Dedifferentiated amniotic fluid mesenchymal stem cell (primary cell): ENCODE measurements at regions not wholly inside any gene's neighbourhood (a gene's known extent, or its start where the extent isn't known, plus 50 kb on each side); places are given as distances from the start of the nearest gene placed in this dataset.
A peak's percentile ranks its signal among the peaks of the same experiment; 100 is the strongest.
"Not testable (repeated sequence)": the region's sequence is repeated elsewhere in the genome, so short reads cannot be mapped to it uniquely, and the experiment has no call there.

Source experiments
- DNase-seq: peaks from one replicate; pipeline ENCODE4 v3.0.0-alpha.2; 2016; ENCODE audit errors: extremely low spot score

DNA sequence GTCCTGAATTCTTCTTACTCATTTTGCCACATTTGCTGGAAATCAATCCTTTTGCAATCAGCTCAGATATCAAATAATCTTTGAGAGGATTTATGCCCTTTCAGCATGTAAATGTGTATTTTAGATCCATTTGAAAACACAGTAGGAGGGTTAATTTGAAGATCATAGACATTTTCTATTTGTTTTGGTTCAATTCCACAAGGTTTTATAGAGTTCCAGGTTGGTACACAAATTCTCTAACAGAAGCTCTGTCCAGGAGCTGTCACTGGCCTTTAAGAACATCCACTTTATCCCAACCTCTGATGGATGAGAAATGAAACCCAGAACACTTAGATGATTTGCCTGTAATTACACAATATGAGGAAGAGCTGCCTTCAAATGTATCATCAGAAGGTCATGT lies 157.3 kb upstream of the CHAC2 start:
- DNase-seq = no peak

- no peak for DNase-seq
Measured at GRCh38 chr2:53609551-53609950, 158.1 kb upstream of the CHAC2 start.

- no peak for DNase-seq
Measured at GRCh38 chr2:53608293-53608692, 159.3 kb upstream of the CHAC2 start.

GRCh38 chr2:53600815-53601214 lies 166.8 kb upstream of the CHAC2 start:
- DNase-seq = no peak

DNA sequence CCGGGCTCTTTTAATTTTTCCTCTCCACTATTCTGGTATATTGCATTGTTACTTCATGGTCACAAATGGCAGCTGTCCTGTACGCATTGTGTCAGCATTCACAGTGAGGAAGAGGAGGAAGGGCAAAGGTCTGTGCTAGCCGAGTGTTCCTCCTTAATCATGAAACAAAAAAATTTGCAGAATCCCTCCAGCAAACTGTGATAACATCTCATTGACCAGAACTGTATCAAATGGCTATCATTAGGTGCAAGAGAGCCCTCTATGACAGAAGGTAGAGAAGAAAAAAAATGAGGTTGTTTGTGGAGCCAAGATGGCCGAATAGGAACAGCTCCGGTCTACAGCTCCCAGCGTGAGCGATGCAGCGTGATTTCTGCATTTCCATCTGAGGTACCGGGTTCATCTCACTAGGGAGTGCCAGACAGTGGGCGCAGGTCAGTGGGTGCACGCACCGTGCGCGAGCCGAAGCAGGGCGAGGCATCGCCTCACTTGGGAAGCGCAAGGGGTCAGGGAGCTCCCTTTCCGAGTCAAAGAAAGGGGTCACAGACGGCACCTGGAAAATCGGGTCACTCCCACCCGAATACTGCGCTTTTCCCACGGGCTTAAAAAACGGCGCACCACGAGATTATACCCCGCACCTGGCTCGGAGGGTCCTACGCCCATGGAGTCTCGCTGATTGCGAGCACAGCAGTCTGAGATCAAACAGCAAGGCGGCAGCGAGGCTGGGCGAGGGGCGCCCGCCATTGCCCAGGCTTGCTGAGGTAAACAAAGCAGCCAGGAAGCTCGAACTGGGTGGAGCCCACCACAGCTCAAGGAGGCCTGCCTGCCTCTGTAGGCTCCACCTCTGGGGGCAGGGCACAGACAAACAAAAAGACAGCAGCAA lies 180.6 kb upstream of the CHAC2 start:
- not testable (repeated sequence) for DNase-seq

GRCh38 chr2:53584986-53585385 lies 182.6 kb upstream of the CHAC2 start:
- no peak for DNase-seq

DNA sequence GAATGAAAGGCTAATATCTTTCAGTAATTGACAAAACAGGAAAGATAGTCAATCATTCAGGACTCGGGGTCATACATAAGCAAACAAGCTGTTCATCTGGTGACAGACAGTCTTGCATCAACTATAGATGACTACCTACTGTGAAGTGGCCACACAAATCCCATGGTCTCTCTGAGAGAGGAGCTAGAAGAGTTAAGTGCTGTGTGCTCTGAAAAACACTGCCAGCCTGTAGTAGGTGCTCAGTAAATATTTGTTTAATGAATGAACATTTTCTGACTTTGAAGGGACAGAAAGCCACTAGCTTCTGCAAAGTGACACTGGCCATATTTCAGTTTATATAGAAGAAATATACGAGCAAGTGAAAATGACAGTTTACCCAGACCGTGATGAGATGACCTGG lies 184.0 kb upstream of the CHAC2 start:
- no peak for DNase-seq

DNA sequence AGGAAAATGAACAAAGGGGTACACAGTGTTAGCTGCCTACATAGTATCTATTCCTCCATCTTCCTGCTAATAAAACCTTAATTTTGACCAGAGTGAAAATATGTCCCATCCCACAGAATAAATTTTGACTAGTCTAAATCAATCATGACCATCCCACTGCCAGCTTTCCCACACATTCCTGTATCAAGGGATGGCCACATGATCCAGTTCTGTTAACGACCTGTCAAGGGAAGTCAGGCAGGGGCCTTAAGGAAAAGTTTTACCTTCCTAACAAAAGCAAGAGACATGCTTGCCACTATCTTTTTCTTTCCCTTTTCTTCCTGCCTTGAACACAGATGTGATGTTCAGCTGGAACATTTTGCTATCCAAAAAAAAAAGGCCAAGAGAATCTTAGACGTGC lies 185.0 kb upstream of the CHAC2 start:
- DNase-seq = no peak

DNA sequence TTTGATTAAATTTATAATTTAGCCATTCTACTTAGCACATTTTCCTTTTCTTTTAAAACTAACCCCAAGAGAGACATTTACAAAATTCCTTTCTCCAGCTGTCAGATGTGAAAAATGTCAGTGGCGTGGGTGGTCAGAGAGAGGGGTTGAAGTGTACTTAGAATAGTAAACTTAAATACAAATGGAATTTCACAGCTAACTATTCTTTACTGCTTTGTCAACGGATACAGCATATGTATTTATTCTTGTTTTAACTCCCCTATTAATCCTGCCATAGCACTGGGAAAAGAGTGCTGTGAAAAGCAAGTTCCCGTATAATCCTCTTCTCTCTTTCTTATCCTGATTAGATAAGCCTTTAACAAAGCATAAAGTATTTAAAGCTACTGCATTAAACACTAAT lies 191.4 kb upstream of the CHAC2 start:
- no peak for DNase-seq

DNA sequence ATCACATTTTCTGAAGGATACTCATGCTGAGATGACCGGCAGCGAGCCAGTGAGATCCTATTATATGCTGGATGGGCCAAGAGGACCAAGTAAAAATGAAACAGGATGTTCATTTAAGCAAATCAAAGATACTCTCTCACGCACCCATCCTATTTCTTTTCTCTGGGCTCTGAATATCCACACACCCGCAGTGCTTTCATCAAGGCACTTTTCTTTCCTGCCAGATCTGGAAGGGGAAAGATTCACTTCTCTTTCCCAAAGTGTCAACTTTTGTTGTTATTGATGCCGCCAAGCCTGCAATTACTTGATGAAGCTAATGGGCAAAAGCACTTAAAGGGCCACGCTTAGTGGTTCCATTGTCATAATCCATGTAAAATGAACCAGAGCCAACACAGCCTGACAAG lies 191.9 kb upstream of the CHAC2 start:
- DNase-seq = no peak

DNA sequence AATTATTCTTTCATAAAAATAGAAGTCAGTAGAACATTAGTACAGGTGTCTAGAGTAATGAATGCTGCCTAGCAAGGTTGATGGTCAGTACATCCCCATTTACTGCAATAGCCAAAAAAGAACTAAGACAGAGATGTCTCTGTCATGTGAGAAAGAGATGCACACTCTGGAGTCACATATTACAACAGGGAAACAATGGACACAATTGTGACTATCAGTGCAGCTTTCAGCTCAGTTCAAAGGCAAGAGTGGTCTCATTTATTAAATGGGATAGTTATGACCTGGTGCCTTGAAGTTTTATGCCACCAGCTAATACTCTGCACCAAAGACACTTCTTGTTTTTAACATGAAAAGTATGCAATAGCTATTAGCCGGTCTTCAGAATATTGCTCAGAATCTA lies 194.9 kb upstream of the CHAC2 start:
- no peak for DNase-seq

GRCh38 chr2:53569957-53570727 lies 197.5 kb upstream of the CHAC2 start:
- no peak for DNase-seq

GRCh38 chr2:53568469-53568868 lies 199.1 kb upstream of the CHAC2 start:
- peak; percentile 37 for DNase-seq

GRCh38 chr2:53567073-53567472 lies 200.5 kb upstream of the CHAC2 start:
- no peak for DNase-seq

- no peak for DNase-seq
Measured at GRCh38 chr2:53562407-53562806, 205.2 kb upstream of the CHAC2 start.

GRCh38 chr2:53561155-53561554 lies 206.4 kb upstream of the CHAC2 start:
- no peak for DNase-seq

- peak; percentile 19 for DNase-seq
Measured at GRCh38 chr2:53559302-53559966, 208.2 kb upstream of the CHAC2 start.

- DNase-seq = no peak
Measured at GRCh38 chr2:53558867-53559266, 208.7 kb upstream of the CHAC2 start.

DNA sequence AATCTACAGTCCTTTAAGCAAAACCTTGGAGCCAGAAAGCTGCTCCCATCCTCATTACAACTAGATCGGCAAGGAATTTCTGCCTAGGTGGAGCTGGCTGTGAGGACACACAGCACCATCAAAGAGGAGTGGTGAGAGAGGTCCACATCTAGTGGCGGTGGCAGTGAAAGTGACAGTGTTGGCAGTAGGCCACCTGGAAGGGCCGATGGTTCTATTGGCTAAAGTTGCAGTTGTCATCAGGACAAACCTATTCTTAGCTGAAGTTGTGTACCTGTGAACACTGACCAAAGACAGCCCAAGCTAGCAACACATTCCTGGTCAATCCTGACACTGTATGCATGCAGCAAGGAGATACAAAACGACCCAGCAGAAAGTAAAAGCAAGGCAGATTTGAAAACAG lies 218.1 kb upstream of the CHAC2 start:
- no peak for DNase-seq

- DNase-seq = no peak
Measured at GRCh38 chr2:53545604-53546003, 222.0 kb upstream of the CHAC2 start.

- DNase-seq = no peak
Measured at GRCh38 chr2:53544871-53545558, 222.6 kb upstream of the CHAC2 start.

- DNase-seq = no peak
Measured at GRCh38 chr2:53543083-53543482, 224.5 kb upstream of the CHAC2 start.
